SK-N-SH (cell line): ENCODE measurements at regions not wholly inside any gene's neighbourhood (a gene's known extent, or its start where the extent isn't known, plus 50 kb on each side); places are given as distances from the start of the nearest gene placed in this dataset.

Experiments used
- CTCF ChIA-PET: fragments of 300-600, 350-600 bp; formaldehyde crosslinking; extraction: SDS; loops from one replicate; lab custom pipeline; 2021; lab: Yijun Ruan, JAX
- POLR2A ChIA-PET: fragments of 350-600 bp; sonication (Branson Sonifier 250); formaldehyde crosslinking; extraction: SDS; loops from one replicate; lab custom pipeline; 2020; ENCODE audit warnings: antibody characterized with exemption, inconsistent platforms; lab: Yijun Ruan, JAX
- DNase-seq: peaks from one replicate; pipeline ENCODE4 v3.0.0; 2012
- H2AFZ ChIP-seq: fragments of 200-600 bp; sonication (generic); 2 replicates; pipeline ENCODE4 v1.8.1; 2016; ENCODE audit warnings: antibody characterized with exemption, mild to moderate bottlenecking, low read depth
- H3F3A ChIP-seq: fragments of 200-600 bp; sonication (generic); replicated peaks from 2 replicates; pipeline ENCODE3; 2016; ENCODE audit warnings: antibody characterized with exemption, mild to moderate bottlenecking; ENCODE audit not compliant: insufficient read depth
- H3K27ac ChIP-seq, 2 experiments: fragments of 200-500 bp in 1 of 2; fragments of 200-600 bp in 1 of 2; sonication (Bioruptor generic) in 1 of 2; sonication (generic), shearing (Covaris generic) in 1 of 2; 2 replicates each; pipeline versions ENCODE4 v1.5.1 to v1.6.1; 2014 to 2016; ENCODE audit warnings: low read depth in 2 of 2, inconsistent platforms in 1 of 2, low read length in 1 of 2, mild to moderate bottlenecking in 1 of 2, mixed read lengths in 1 of 2
- H3K27me3 ChIP-seq: fragments of 200-600 bp; sonication (generic), shearing (Covaris generic); 2 replicates; pipeline ENCODE4 v1.6.1; 2016; ENCODE audit warnings: mixed run types; ENCODE audit not compliant: insufficient read depth
- H3K36me3 ChIP-seq, 2 experiments: fragments of 200-500 bp in 1 of 2; fragments of 200-600 bp in 1 of 2; sonication (Bioruptor generic) in 1 of 2; sonication (generic) in 1 of 2; replicated peaks in 1 of 2; 2 replicates each; pipeline versions ENCODE3 to v1.5.1; 2014 to 2016; ENCODE audit warnings: low read length in 1 of 2, mild to moderate bottlenecking in 1 of 2; ENCODE audit not compliant: insufficient read depth in 2 of 2, control insufficient read depth in 1 of 2
- H3K4me1 ChIP-seq, 2 experiments: fragments of 200-500 bp in 1 of 2; fragments of 200-600 bp in 1 of 2; sonication (Bioruptor generic) in 1 of 2; sonication (generic), shearing (Covaris generic) in 1 of 2; 2 replicates each; pipeline versions ENCODE4 v1.5.1 to v1.6.1; 2014 to 2016; ENCODE audit warnings: low read depth in 1 of 2, low read length in 1 of 2, mixed run types in 1 of 2; ENCODE audit not compliant: insufficient read depth in 2 of 2, control insufficient read depth in 1 of 2
- H3K4me2 ChIP-seq: fragments of 200-600 bp; sonication (generic), shearing (Covaris generic); 2 replicates; pipeline ENCODE4 v1.6.1; 2017; ENCODE audit warnings: mixed run types
- H3K4me3 ChIP-seq, 2 experiments: fragments of 200-500 bp in 1 of 2; fragments of 200-600 bp in 1 of 2; sonication (Bioruptor generic) in 1 of 2; sonication (generic), shearing (Covaris generic) in 1 of 2; 2 replicates each; pipeline versions ENCODE4 v1.5.1 to v1.8.1; 2014 to 2016; ENCODE audit warnings: low read depth in 2 of 2, inconsistent platforms in 1 of 2, low read length in 1 of 2, mild to moderate bottlenecking in 1 of 2, mixed read lengths in 1 of 2, moderate library complexity in 1 of 2
- H3K79me2 ChIP-seq: fragments of 200-600 bp; sonication (generic); 2 replicates; pipeline ENCODE4 v1.8.1; 2017; ENCODE audit warnings: mild to moderate bottlenecking; ENCODE audit not compliant: insufficient read depth
- H3K9ac ChIP-seq: fragments of 200-600 bp; sonication (generic); 2 replicates; pipeline ENCODE4 v1.6.1; 2017; ENCODE audit warnings: mixed run types
- H3K9me2 ChIP-seq: fragments of 200-600 bp; sonication (generic); 2 replicates; pipeline ENCODE4 v1.6.1; 2017; ENCODE audit warnings: mixed run types
- H3K9me3 ChIP-seq: fragments of 200-600 bp; sonication (generic); 2 replicates; pipeline ENCODE4 v1.6.1; 2017; ENCODE audit warnings: mixed run types, mild to moderate bottlenecking, moderate library complexity
- H4K20me1 ChIP-seq: fragments of 200-600 bp; sonication (generic); 2 replicates; pipeline ENCODE4 v1.6.1; 2017; ENCODE audit warnings: mild to moderate bottlenecking, mixed run types; ENCODE audit not compliant: insufficient read depth
- CHD2 ChIP-seq: fragments of 150-350 bp; IDR thresholded peaks from 2 replicates; pipeline ENCODE4 v1.6.1; 2018; ENCODE audit warnings: low read length; ENCODE audit not compliant: partially characterized antibody
- EZH2phosphoT487 ChIP-seq: fragments of 200-600 bp; sonication (generic); IDR thresholded peaks from 2 replicates; pipeline ENCODE4 v1.6.1; 2017; ENCODE audit warnings: low read depth, mixed run types, mild to moderate bottlenecking, antibody characterized with exemption, moderate library complexity, borderline replicate concordance
- FOXJ3 ChIP-seq: sonication (generic); formaldehyde crosslinking; IDR thresholded peaks from 2 replicates; pipeline ENCODE4 v1.5.1; 2020; ENCODE audit warnings: mild to moderate bottlenecking, missing genetic modification reagents
- FOXM1 ChIP-seq: IDR thresholded peaks from 2 replicates; pipeline ENCODE4 v1.4.0; 2012; ENCODE audit warnings: low read depth, mild to moderate bottlenecking
- GATA2 ChIP-seq: sonication (generic); formaldehyde crosslinking; IDR thresholded peaks from 2 replicates; pipeline ENCODE4 v1.5.0; 2020; ENCODE audit warnings: mild to moderate bottlenecking, missing genetic modification reagents
- JUND ChIP-seq: IDR thresholded peaks from 2 replicates; pipeline ENCODE4 v1.4.0; 2012
- MAX ChIP-seq: IDR thresholded peaks from 2 replicates; pipeline ENCODE4 v1.4.0; 2012; ENCODE audit warnings: low read depth
- MEF2A ChIP-seq: IDR thresholded peaks from 2 replicates; pipeline ENCODE4 v1.4.0; 2012; ENCODE audit warnings: low read depth, borderline replicate concordance
- MXI1 ChIP-seq: IDR thresholded peaks from 2 replicates; pipeline ENCODE4 v1.6.1; 2012; ENCODE audit warnings: mild to moderate bottlenecking, low read depth, low read length, improper control_type of control experiment
- NFIC ChIP-seq: IDR thresholded peaks from 2 replicates; pipeline ENCODE4 v1.4.0; 2012; ENCODE audit warnings: borderline replicate concordance
- NRF1 ChIP-seq: IDR thresholded peaks from 2 replicates; pipeline ENCODE4 v1.6.1; 2012; ENCODE audit warnings: low read depth, mild to moderate bottlenecking, low read length
- PBX3 ChIP-seq: IDR thresholded peaks from 2 replicates; pipeline ENCODE4; 2012
- RCOR1 ChIP-seq: fragments of 150-350 bp; IDR thresholded peaks from 2 replicates; pipeline ENCODE4 v1.6.1; 2017; ENCODE audit warnings: antibody characterized with exemption, low read length
- WGBS: methylation state at CpG from one replicate; pipeline ENCODE4 v1.1.6; 2017; ENCODE audit warnings: low lambda C conversion rate; 5-methylcytosine and 5-hydroxymethylcytosine counted together

- TF ChIP-seq PBX3 (no peak), EZH2phosphoT487 (no peak)
These were observed 620.1 kb upstream of the DPP6 start (continued) for GRCh38 chr7:153432063-153432462.

GRCh38 chr7:153433223-153433622 lies 619.0 kb upstream of the DPP6 start:
- TF ChIP-seq JUND (no peak), MXI1 (no peak), FOXM1 (no peak), RCOR1 (no peak), FOXJ3 (CRISPR knock-in tag) (no peak), CHD2 (no peak)
- no peak overlapping the region for H3K4me2 ChIP-seq
- no peak overlapping the region for H3K9ac ChIP-seq
- no peaks in the 10 kb centered on the region for H3K79me2 ChIP-seq
- POLR2A ChIA-PET, result no interaction called here
- no peak overlapping the region for H3K4me3 ChIP-seq
- H4K20me1 ChIP-seq, result no peaks in the 10 kb centered on the region
- CTCF ChIA-PET, result no interaction called here
- H2AFZ ChIP-seq, result no peak overlapping the region
- H3K36me3 ChIP-seq, result no peaks in the 10 kb centered on the region
- no peaks in the 10 kb centered on the region for H3F3A ChIP-seq
- H3K9me3 ChIP-seq, result no peaks in the 10 kb centered on the region
- 16% methylated on average over 8 of the region's 8 CpGs for WGBS
- H3K9me2 ChIP-seq, result no peaks in the 10 kb centered on the region
- no peaks in the 10 kb centered on the region for H3K4me1 ChIP-seq
- no peak overlapping the region for H3K27ac ChIP-seq
- DNase-seq, result no peak
- no peaks in the 10 kb centered on the region for H3K27me3 ChIP-seq

- Histone ChIP-seq H3K9me3 (no peaks in the 10 kb centered on the region), H3K9me2 (no peaks in the 10 kb centered on the region), H2AFZ (no peak overlapping the region), H3K4me1 (no peaks in the 10 kb centered on the region), H3K4me2 (no peak overlapping the region), H3K27ac (no peak overlapping the region), H3K79me2 (no peaks in the 10 kb centered on the region), H3K9ac (no peak overlapping the region), H3F3A (no peaks in the 10 kb centered on the region), H3K4me3 (no peak overlapping the region), H4K20me1 (no peaks in the 10 kb centered on the region), H3K27me3 (no peaks in the 10 kb centered on the region), H3K36me3 (no peaks in the 10 kb centered on the region)
- ChIA-PET POLR2A (no interaction called here), CTCF (interaction anchor here (1.6 kb wide), 1 partner anchor 12 kb away, joined by 4 read pairs; no protein-coding TSS in a partner anchor)
- WGBS, result 9% methylated on average over 5 of the region's 5 CpGs
- no peak for DNase-seq
- TF ChIP-seq JUND (no peak), MXI1 (no peak), NRF1 (no peak), MEF2A (no peak), MAX (no peak), NFIC (no peak), GATA2 (CRISPR knock-in tag) (no peak), PBX3 (no peak), FOXJ3 (CRISPR knock-in tag) (no peak)
These were observed 611.5 kb upstream of the DPP6 start for GRCh38 chr7:153440715-153441114.
